ENCODE measurements at regions not wholly inside any gene's neighbourhood (a gene's known extent, or its start where the extent isn't known, plus 50 kb on each side); places are given as distances from the start of the nearest gene placed in this dataset.

DNA sequence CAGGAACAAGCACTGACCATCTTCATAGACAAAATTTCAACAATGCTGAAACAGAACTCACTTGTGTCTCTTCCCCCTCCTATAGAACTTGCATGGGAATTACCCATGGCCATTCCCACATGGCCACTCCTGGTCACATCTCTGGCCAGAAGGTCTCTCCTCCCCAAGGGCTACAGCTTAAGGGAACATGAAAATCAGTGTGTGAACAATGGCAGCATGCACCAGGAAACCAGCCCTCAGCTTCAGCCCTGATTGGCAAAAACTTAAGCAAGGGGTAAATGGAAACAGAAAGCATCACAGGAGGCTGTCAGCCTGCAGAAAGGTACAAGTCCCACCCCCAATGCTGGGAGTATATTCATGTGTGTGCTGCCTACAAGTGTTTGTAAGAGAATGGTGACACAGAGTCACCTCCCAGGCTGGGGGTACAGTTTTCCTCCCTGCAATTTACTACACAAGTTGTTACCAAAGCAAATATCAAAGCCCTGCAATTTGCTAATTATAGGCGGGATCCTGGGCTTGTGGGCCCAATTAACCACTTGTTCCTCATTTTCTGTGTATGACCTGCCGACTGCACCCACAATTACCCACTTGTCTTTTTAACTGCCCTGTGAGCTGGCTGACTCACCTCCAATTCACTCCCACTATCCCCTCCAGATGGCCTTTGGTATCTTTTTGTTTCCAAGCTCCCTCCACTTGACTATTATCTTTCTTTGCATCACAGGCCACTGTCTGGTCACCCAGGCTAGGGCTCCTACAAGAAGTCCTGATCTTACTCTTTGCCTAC lies 84.4 kb upstream of the HES1 start:
- TF ChIP-seq, protein P1, sequence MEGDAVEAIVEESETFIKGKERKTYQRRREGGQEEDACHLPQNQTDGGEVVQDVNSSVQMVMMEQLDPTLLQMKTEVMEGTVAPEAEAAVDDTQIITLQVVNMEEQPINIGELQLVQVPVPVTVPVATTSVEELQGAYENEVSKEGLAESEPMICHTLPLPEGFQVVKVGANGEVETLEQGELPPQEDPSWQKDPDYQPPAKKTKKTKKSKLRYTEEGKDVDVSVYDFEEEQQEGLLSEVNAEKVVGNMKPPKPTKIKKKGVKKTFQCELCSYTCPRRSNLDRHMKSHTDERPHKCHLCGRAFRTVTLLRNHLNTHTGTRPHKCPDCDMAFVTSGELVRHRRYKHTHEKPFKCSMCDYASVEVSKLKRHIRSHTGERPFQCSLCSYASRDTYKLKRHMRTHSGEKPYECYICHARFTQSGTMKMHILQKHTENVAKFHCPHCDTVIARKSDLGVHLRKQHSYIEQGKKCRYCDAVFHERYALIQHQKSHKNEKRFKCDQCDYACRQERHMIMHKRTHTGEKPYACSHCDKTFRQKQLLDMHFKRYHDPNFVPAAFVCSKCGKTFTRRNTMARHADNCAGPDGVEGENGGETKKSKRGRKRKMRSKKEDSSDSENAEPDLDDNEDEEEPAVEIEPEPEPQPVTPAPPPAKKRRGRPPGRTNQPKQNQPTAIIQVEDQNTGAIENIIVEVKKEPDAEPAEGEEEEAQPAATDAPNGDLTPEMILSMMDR (conservative IDR thresholded peaks at IDR 0.05): no peak
- H3K27ac ChIP-seq: no peak overlapping the region

DNA sequence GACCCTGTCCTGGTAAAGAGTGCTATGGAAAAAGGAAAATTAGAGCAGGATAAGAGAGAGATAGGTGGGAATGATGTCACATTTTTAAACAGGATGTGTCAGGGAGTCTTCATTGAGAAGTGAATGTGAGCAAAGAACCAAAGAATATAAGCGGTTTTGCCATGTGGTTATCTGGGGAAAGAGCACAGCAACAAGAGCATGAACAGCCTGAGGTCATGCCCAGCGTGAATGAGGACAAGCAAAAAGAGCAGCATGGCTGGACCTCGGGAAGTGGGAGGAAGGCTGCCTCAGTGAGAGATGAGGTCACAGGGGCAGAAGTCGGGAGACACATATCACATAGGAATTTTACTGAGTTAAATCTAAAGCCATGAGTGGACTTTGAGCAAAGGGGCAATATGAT lies 82.8 kb upstream of the HES1 start:
- TF ChIP-seq, protein P1 (conservative IDR thresholded peaks at IDR 0.05): no peak

DNA sequence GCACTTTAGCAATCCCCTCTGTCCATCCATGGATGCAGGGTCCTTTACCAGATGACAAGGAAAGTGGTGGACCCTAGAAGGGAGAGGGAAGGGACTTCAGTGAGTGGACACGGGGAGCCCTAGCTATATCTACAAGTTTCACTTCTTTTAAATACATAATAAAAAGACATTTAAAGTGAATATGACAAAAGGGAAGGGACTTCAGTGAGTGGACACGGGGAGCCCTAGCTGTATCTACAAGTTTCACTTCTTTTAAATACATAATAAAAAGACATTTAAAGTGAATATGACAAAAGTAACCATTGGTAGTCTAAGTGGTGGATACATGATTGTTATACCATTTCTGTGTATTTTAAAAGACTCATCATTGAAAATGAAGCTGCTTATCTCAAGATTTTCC lies 81.9 kb upstream of the HES1 start:
- TF ChIP-seq, protein P1 (conservative IDR thresholded peaks at IDR 0.05): no peak
- no peak overlapping the region for H3K27ac ChIP-seq

More for the DNA sequence above, 82.8 kb upstream of the HES1 start:
- H3K27ac ChIP-seq: no peak overlapping the region

DNA sequence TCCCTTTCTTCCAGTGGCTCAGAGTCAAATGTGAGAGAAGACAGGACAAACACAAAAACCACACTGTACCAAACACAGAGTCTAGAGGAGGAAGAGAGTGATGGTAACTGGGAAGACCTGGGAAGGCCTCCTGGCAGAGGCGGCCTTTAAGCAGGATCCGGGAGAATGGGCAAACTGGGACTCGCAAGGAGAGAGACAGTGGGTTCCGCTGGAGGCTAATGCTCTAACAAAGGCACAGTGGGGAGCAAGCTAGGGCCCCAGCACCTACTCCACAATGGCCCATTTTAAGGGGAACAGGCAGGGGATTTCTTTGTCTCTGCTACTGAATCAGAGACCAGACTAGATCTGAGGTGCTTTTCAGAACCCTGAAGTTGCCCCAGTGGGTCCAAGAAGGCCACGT lies 81.4 kb upstream of the HES1 start:
- no peak overlapping the region for H3K27ac ChIP-seq
- TF ChIP-seq, protein P1 (conservative IDR thresholded peaks at IDR 0.05): no peak

DNA sequence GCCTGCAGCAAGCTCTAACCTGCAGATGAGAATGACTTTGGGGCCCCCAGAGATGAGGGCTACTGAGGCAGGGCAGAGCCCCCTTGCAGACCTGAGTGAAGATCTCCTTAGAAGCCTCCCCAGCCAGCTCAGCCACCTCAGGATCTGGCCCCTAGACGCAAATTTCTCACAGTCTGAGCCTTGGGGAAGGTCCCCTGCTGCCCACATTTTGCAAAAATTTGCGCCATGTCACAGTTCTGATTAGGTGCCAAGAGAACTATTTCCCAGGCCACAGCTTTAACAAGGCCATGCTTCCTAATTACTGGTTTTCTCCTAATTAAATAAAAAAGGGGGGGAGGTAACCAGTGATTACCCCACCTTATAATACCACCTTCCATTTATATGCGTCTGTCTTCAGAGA lies 81.0 kb upstream of the HES1 start:
- no peak overlapping the region for H3K27ac ChIP-seq
- TF ChIP-seq, protein P1 (conservative IDR thresholded peaks at IDR 0.05): no peak

DNA sequence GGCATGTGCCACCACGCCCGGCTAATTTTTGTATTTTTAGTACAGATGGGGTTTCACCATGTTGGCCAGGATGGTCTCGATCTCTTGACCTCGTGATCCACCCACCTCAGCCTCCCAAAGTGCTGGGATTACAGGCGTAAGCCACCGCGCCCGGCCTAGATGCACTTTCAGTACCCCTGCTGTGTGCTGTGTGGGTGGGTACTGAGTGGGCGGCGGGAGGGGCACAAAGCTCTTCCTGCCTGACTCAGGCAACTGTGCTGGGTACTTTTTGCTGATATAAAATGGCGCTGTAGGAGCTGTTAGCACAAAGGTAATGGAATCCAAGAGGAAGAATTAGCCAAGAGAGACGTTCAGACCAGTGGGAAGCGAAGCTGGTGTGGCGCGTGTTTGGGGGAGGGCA lies 79.6 kb upstream of the HES1 start:
- H3K27ac ChIP-seq: peak overlapping the region; percentile 47

DNA sequence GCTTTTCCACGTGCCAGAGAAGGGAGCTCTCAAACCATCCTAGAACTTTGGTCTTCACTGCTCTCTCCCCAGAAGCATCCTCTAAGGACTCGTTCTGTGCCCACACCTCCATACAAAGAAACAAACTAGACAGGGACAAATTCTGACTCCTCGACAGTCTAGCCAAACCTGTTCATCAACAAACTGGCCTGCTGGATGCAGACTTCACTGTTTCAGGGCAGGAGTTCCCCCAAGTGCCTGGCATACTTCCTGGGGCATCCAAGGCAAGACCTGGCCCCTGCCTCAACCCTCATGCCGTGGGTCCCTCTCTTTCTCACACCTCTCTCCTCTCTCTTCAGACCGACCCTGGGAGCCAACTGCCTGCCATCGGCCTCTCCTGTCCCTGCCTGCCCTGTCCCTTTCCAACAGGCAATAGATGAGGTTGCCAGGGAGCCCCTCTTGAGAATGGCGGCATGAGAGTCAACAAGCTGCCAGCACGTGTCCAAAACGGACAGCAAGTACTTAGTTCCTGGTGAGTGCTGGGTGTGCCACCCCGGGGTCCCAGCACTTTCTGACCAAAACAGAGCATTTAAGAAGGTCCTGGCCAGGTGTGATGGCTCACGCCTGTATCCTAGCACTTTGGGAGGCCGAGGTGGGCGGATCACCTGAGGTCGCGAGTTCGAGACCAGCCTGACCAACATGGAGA lies 79.1 kb upstream of the HES1 start:
- peak overlapping the region; percentile 47 for H3K27ac ChIP-seq
- TF ChIP-seq, protein P1 (conservative IDR thresholded peaks at IDR 0.05): no peak

All from VCaP (cell line).